HG02763 (cell line): ENCODE measurements at regions not wholly inside any gene's neighbourhood (a gene's known extent, or its start where the extent isn't known, plus 50 kb on each side); places are given as distances from the start of the nearest gene placed in this dataset.

Experiments
- ATAC-seq: cut with Tn5 transposase; IDR thresholded peaks from one replicate; pipeline ENCODE4 v1.9.1; 2021; ENCODE audit warnings: mild to moderate bottlenecking, moderate library complexity; ENCODE audit not compliant: unreplicated experiment

GRCh38 chr10:130652544-130652943 is 516.4 kb downstream of the GLRX3 start:
- ATAC-seq: no peak

GRCh38 chr10:130652964-130653578 is 516.9 kb downstream of the GLRX3 start:
- ATAC-seq: no peak

GRCh38 chr10:130654726-130655125 is 518.5 kb downstream of the GLRX3 start:
- ATAC-seq: no peak

GRCh38 chr10:130655313-130656186 is 519.4 kb downstream of the GLRX3 start:
- ATAC-seq: no peak

GRCh38 chr10:130656187-130656575 is 520.0 kb downstream of the GLRX3 start:
- ATAC-seq: no peak

- ATAC-seq: no peak
Measured at GRCh38 chr10:130656582-130657133, 520.5 kb downstream of the GLRX3 start.

- ATAC-seq: no peak
Measured at GRCh38 chr10:130658687-130659290, 522.6 kb downstream of the GLRX3 start.

GRCh38 chr10:130659528-130659927 is 523.3 kb downstream of the GLRX3 start:
- no peak for ATAC-seq

- ATAC-seq: no peak
Measured at GRCh38 chr10:130660266-130660665, 524.1 kb downstream of the GLRX3 start.

- ATAC-seq: no peak
Measured at GRCh38 chr10:130661419-130661818, 525.2 kb downstream of the GLRX3 start.

GRCh38 chr10:130662775-130663174 is 526.6 kb downstream of the GLRX3 start:
- no peak for ATAC-seq

GRCh38 chr10:130664526-130664925 is 528.3 kb downstream of the GLRX3 start:
- no peak for ATAC-seq

GRCh38 chr10:130666215-130666614 is 530.0 kb downstream of the GLRX3 start:
- ATAC-seq: no peak

- no peak for ATAC-seq
Measured at GRCh38 chr10:130686689-130687300, 550.6 kb downstream of the GLRX3 start.

- no peak for ATAC-seq
Measured at GRCh38 chr10:130687566-130687965, 551.4 kb downstream of the GLRX3 start.

- no peak for ATAC-seq
Measured at GRCh38 chr10:130689743-130690626, 553.8 kb downstream of the GLRX3 start.

- ATAC-seq: no peak
Measured at GRCh38 chr10:130691776-130692175, 555.6 kb downstream of the GLRX3 start.

- ATAC-seq: no peak
Measured at GRCh38 chr10:130696870-130697269, 560.7 kb downstream of the GLRX3 start.

- ATAC-seq: no peak
Measured at GRCh38 chr10:130707389-130707979, 571.3 kb downstream of the GLRX3 start.
